Panc1 (cell line): ENCODE measurements at regions not wholly inside any gene's neighbourhood (a gene's known extent, or its start where the extent isn't known, plus 50 kb on each side); places are given as distances from the start of the nearest gene placed in this dataset.

ENCODE experiments used
- ATAC-seq: fragments of 200-7000 bp; cut with Tn5 transposase; 2 replicates; pipeline ENCODE4 v1.9.1; 2020; ENCODE audit warnings: mild to moderate bottlenecking, moderate library complexity
- BruUV-seq: library from RNA; stranded (reverse); fragments of 400-500 nt; replicated peaks from 2 replicates; lab custom pipeline; 2021; lab: Mats Ljungman, UMichigan
- CTCF ChIA-PET: fragments of 300-600 bp; sonication (Branson Sonifier 250); formaldehyde crosslinking; loops from one replicate; lab custom pipeline; 2022; ENCODE audit warnings: antibody characterized with exemption; lab: Charles Lee
- POLR2A ChIA-PET: fragments of 300-600 bp; sonication (Branson Sonifier 250); formaldehyde crosslinking; loops from one replicate; lab custom pipeline; 2022; ENCODE audit warnings: antibody characterized with exemption; lab: Charles Lee
- DNase-seq: peaks from one replicate; pipeline ENCODE4 v3.0.0-alpha.2; 2010; ENCODE audit warnings: low read depth, low spot score
- H3K27ac ChIP-seq: 2 replicates; pipeline ENCODE4 v1.5.1; 2011; ENCODE audit warnings: mild to moderate bottlenecking, low read length, inconsistent platforms
- H3K27me3 ChIP-seq: fragments of 200-500 bp; sonication (Bioruptor generic); 2 replicates; pipeline ENCODE4 v1.6.0; 2014; ENCODE audit warnings: low read length, inconsistent platforms; ENCODE audit not compliant: control insufficient read depth, insufficient read depth
- H3K36me3 ChIP-seq: fragments of 200-500 bp; sonication (Bioruptor generic); 2 replicates; pipeline ENCODE4 v1.5.1; 2014; ENCODE audit warnings: inconsistent platforms, mild to moderate bottlenecking, low read length, moderate library complexity; ENCODE audit not compliant: control insufficient read depth, insufficient read depth
- H3K4me1 ChIP-seq: 2 replicates; pipeline ENCODE4 v1.5.1; 2011; ENCODE audit warnings: inconsistent platforms, mild to moderate bottlenecking, low read length, moderate library complexity; ENCODE audit not compliant: control insufficient read depth, insufficient read depth
- H3K4me3 ChIP-seq, 2 experiments: 2 replicates each; pipeline ENCODE4 v1.5.1; 2011 to 2012; ENCODE audit warnings: low read depth in 2 of 2, low read length in 2 of 2, mild to moderate bottlenecking in 2 of 2, inconsistent platforms in 1 of 2, moderate library complexity in 1 of 2
- H3K9me3 ChIP-seq: fragments of 200-500 bp; sonication (Bioruptor generic); 2 replicates; pipeline ENCODE4 v1.5.1; 2014; ENCODE audit warnings: low read depth, mild to moderate bottlenecking, inconsistent platforms, low read length, moderate library complexity; ENCODE audit not compliant: control insufficient read depth, insufficient read depth
- POLR2AphosphoS5 ChIP-seq: IDR thresholded peaks from 2 replicates; pipeline ENCODE4 v1.6.1; 2012; ENCODE audit warnings: mild to moderate bottlenecking, low read depth, low read length, moderate library complexity
- SIN3A ChIP-seq: IDR thresholded peaks from 2 replicates; pipeline ENCODE4 v1.6.1; 2012; ENCODE audit warnings: low read depth, mild to moderate bottlenecking, low read length, moderate library complexity, borderline replicate concordance; ENCODE audit not compliant: insufficient read depth
- TCF7L2 ChIP-seq: IDR thresholded peaks from 2 replicates; pipeline ENCODE4 v1.6.1; 2011; ENCODE audit warnings: mild to moderate bottlenecking, low read depth, low read length, inconsistent platforms
- in situ Hi-C: cut with HindIII; loops from 2 replicates; pipeline ENCODE4 v1.10.0; 2016; ENCODE audit warnings: low sequenced_read_pairs, low pct_unique_long_range_greater_than_20kb
- intact Hi-C: fragments of 100-400 bp; cut with micrococcal nuclease; formaldehyde crosslinking; loops from one replicate; pipeline ENCODE4 v1.10.0; 2022; ENCODE audit not compliant: unreplicated experiment
- TF ChIP-seq, protein P1 (sequence below), 2 experiments: IDR thresholded peaks; 2 replicates each; pipeline ENCODE4 v1.6.1; 2011 to 2012; ENCODE audit warnings: low read depth in 2 of 2, control low read depth in 1 of 2, low read length in 1 of 2, mild to moderate bottlenecking in 1 of 2, moderate library complexity in 1 of 2; ENCODE audit not compliant: insufficient read depth in 1 of 2
- TF ChIP-seq, protein P2 (sequence below): fragments of 450-650 bp; IDR thresholded peaks from 2 replicates; pipeline ENCODE4 v1.5.1; 2017; ENCODE audit warnings: mild to moderate bottlenecking

DNA sequence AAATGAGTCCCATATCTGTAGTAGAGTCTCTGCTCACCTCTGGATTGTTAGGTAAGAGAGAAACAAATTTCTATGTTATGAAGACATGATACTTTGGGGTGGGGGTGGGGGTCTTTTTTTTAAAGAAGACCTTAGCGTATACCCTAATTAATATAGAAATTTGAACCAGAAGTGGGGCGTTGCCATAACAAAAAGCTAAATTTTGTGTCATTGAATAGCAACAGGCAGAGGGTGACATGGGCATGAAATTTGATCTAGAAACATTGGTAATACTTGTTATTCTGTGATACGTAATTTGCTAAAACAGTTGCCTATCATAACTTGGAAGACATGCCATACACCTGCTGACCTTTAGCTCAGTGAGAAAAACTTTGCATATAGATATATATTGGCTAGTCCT is 92.3 kb upstream of the SLC38A2 start:
- ChIA-PET POLR2A (interaction anchor here (0.6 kb wide), 1 partner anchor 49 kb away, joined by 3 read pairs; no protein-coding TSS in a partner anchor), CTCF (no interaction called here)
- intact Hi-C loops (no loop called here), in situ Hi-C loops (no loop called here)
- Histone ChIP-seq H3K36me3 (no peaks in the 10 kb centered on the region), H3K9me3 (peaks cover 9% of the 10 kb centered on the region; the same call in 1 of the 2 replicates), H3K4me1 (peaks cover 3% of the 10 kb centered on the region; the same call in 1 of the 2 replicates), H3K27ac (no peak overlapping the region; the same call in 1 of the 2 replicates), H3K4me3 (no peak overlapping the region), H3K27me3 (no peaks in the 10 kb centered on the region)
- ATAC-seq, result no peak
- TF ChIP-seq SIN3A (no peak), TCF7L2 (no peak), POLR2AphosphoS5 (no peak)
- TF ChIP-seq, protein P1, sequence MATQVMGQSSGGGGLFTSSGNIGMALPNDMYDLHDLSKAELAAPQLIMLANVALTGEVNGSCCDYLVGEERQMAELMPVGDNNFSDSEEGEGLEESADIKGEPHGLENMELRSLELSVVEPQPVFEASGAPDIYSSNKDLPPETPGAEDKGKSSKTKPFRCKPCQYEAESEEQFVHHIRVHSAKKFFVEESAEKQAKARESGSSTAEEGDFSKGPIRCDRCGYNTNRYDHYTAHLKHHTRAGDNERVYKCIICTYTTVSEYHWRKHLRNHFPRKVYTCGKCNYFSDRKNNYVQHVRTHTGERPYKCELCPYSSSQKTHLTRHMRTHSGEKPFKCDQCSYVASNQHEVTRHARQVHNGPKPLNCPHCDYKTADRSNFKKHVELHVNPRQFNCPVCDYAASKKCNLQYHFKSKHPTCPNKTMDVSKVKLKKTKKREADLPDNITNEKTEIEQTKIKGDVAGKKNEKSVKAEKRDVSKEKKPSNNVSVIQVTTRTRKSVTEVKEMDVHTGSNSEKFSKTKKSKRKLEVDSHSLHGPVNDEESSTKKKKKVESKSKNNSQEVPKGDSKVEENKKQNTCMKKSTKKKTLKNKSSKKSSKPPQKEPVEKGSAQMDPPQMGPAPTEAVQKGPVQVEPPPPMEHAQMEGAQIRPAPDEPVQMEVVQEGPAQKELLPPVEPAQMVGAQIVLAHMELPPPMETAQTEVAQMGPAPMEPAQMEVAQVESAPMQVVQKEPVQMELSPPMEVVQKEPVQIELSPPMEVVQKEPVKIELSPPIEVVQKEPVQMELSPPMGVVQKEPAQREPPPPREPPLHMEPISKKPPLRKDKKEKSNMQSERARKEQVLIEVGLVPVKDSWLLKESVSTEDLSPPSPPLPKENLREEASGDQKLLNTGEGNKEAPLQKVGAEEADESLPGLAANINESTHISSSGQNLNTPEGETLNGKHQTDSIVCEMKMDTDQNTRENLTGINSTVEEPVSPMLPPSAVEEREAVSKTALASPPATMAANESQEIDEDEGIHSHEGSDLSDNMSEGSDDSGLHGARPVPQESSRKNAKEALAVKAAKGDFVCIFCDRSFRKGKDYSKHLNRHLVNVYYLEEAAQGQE (IDR thresholded peaks at IDR 0.05; ENCODE audit: insufficient read depth in 1 of 2, low read depth in 2 of 2, low read length in 1 of 2), result no peak
- TF ChIP-seq, protein P2, sequence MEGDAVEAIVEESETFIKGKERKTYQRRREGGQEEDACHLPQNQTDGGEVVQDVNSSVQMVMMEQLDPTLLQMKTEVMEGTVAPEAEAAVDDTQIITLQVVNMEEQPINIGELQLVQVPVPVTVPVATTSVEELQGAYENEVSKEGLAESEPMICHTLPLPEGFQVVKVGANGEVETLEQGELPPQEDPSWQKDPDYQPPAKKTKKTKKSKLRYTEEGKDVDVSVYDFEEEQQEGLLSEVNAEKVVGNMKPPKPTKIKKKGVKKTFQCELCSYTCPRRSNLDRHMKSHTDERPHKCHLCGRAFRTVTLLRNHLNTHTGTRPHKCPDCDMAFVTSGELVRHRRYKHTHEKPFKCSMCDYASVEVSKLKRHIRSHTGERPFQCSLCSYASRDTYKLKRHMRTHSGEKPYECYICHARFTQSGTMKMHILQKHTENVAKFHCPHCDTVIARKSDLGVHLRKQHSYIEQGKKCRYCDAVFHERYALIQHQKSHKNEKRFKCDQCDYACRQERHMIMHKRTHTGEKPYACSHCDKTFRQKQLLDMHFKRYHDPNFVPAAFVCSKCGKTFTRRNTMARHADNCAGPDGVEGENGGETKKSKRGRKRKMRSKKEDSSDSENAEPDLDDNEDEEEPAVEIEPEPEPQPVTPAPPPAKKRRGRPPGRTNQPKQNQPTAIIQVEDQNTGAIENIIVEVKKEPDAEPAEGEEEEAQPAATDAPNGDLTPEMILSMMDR, result no peak
- BruUV-seq, result no TSS peak
- no peak for DNase-seq

DNA sequence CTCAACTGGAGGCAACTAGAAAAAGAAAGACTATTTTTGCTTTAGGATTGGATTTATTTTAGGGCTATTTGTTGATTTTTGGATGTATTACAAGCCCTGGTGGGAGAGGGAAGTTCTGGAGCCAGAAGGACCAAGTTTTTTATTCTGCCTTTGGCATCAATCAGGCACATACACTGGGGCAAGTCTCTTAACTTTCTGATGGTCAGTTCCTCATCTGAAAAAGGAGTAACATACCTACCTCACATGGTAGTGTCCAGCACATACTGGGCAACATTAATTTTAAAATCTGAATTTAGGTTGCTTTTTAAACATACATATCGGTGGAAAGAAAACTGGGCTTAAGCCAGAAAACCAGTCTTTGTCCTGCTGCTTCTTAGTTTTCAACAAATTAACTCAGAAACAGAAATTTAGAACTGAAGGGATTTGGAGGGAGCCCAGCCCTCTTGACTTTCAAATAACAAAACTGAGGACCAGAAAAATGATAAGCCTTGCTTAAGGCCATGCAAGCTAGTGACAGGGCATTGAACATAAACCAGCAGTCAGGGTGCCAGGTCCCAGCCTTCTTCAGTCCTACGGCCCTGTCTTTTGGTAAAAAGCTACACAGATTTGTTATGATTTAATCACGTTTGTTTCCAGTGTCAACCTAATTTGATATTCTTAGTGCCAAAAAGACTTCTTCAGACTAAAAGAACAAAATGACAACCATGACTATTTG is 90.2 kb upstream of the SLC38A2 start:
- ChIA-PET CTCF (no interaction called here), POLR2A (no interaction called here)
- ATAC-seq (no peak), DNase-seq (no peak)
- peaks cover 3% of the 10 kb centered on the region; the same call in 1 of the 2 replicates for H3K4me1 ChIP-seq
- peak overlapping the region; percentile 76; the same call in 1 of the 2 replicates for H3K27ac ChIP-seq
- H3K9me3 ChIP-seq, result peaks cover 9% of the 10 kb centered on the region; the same call in 1 of the 2 replicates
- TF ChIP-seq, protein P1 (IDR thresholded peaks at IDR 0.05; ENCODE audit: insufficient read depth in 1 of 2, low read depth in 2 of 2, low read length in 1 of 2), result no peak
- TF ChIP-seq TCF7L2, result no peak
- TF ChIP-seq, protein P2, result no peak
- no peak for TF ChIP-seq SIN3A
- TF ChIP-seq POLR2AphosphoS5, result no peak
- intact Hi-C loops (no loop called here), in situ Hi-C loops (no loop called here)
- no peak overlapping the region for H3K4me3 ChIP-seq
- no peaks in the 10 kb centered on the region for H3K36me3 ChIP-seq
- H3K27me3 ChIP-seq, result no peaks in the 10 kb centered on the region
- BruUV-seq, result no TSS peak
